HG02943 (cell line): ENCODE measurements at regions not wholly inside any gene's neighbourhood (a gene's known extent, or its start where the extent isn't known, plus 50 kb on each side); places are given as distances from the start of the nearest gene placed in this dataset.
"Not testable (repeated sequence)": the region's sequence is repeated elsewhere in the genome, so short reads cannot be mapped to it uniquely, and the experiment has no call there.

Source experiments
- ATAC-seq: cut with Tn5 transposase; IDR thresholded peaks from one replicate; pipeline ENCODE4 v1.9.1; 2021; ENCODE audit warnings: mild to moderate bottlenecking, low read depth, moderate library complexity; ENCODE audit not compliant: unreplicated experiment

DNA sequence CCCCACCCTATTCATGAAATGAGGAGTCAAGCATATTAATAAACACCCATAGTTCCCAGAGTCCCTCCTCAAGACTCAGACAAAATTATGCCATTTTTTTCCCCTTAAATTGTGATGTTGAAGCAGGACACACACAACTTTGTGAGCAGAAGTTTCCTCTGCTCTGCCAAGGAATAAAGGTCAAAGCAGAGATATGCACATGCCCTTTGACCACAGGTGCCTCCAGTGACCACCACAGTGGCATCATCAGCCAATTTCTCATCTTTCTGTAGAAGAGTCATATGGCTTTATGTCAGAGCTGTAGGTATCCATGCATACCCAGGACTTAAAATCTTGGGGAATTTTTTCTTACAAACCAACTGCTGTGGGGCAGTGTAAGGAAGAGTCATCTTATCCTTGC lies 304.4 kb upstream of the GADL1 start:
- no peak for ATAC-seq

- no peak for ATAC-seq
Measured at GRCh38 chr3:31203960-31204795, 309.7 kb upstream of the GADL1 start.

- not testable (repeated sequence) for ATAC-seq
Measured at GRCh38 chr3:31204796-31205056, 310.3 kb upstream of the GADL1 start.

DNA sequence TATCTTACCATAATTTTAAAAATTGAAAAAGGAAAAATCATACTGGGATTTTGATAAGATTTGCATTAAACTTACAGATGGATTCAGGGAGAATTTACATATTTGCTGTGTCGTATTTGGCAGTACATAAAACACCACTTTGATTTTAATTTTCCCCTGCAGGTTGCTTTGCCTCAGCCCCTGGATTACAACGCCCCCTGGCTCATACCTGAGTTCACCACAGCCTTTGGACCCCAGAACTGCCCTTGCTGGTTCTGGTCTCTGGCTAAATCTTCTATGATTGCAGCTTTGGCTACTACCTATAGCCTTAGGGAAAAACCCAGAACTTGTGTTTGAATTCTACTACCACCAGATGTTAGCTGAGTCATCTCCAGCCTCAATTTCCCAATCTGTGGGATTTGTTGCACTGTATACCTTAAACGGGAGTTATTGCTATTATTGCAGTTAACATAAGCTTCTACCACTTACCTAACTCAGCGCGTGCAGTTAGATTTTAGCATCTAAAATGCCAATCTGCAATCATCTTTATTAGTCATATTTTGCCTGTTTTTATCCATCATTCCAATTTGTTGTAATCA lies 315.7 kb upstream of the GADL1 start:
- ATAC-seq: no peak

GRCh38 chr3:31213869-31214486 lies 318.7 kb upstream of the STT3B start:
- ATAC-seq: peak; percentile 70

DNA sequence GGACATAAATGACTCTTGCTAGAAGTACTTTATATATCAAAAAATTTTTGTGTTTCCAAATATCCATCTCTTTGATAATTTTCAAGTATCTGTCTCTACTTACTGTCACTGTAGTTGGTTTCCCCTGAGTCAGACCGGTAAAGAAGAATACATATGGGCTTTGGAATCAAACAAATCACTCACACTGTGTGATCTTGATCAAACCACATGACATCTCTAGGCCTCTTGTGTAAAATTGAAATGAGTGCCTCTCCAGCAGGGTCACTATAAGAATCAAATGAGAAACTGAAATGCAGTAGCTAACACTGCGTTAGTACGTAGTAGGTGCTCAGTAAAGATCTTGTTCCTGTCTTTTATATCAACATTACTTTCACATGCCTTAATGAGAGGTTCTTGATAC lies 314.6 kb upstream of the STT3B start:
- no peak for ATAC-seq

- ATAC-seq: peak; percentile 67
Measured at GRCh38 chr3:31219131-31219843, 313.4 kb upstream of the STT3B start.

DNA sequence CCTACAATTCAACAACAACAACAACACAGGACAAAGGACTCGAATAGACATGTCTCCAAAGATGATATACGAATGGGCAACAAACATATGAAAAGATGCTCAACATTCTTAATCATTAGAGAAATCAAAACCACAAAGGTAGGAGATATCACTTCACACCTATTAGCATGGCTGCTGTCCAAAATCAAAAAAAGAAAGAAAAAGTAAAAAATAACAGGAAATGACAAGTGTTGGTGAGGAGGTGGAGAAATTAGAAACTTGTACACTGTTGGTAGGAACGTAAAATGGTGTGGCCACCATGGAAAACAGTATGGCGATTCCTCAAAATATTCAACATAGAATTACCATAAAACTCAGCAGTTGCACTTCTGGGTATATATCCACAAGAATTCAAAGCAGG lies 312.3 kb upstream of the STT3B start:
- ATAC-seq: no peak

- ATAC-seq: no peak
Measured at GRCh38 chr3:31223278-31223677, 309.4 kb upstream of the STT3B start.

- ATAC-seq: no peak
Measured at GRCh38 chr3:31224936-31225335, 307.8 kb upstream of the STT3B start.

DNA sequence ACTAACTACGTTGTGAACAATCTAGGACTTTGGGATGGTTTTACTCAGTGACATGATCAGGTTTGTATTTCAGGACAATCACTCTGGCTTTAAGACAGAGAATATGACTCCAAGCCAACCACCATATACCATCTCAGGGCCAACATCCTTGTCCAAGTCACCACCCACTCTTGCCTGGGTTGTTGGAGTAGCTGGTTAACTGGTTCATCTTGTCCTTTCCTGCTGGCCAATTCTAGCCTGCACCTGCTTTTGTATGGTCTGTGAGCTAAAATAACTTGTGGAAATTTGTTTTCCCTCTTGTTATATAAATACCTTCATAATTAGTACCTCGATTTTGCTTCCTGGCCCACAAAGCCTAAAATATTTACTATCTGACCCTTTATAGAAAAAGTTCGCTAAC lies 306.8 kb upstream of the STT3B start:
- no peak for ATAC-seq

DNA sequence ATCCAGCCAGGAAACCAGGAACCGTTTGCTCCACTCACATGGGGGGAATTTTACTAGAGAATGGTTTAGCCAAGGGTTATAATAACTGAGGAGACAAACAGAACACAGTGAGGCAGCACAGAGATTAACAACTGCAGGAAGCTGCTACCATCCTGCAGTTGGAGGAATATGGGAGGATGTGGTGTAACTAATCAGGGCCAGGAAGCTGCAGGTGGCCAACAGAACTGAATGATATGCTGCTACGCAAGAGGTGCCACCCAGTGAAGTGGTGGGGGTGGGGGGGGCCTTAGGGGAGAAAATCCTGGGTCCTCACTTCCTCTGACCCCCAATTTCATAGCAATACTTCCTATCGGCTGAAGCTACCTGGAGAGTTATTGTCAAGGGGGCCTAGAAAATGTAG lies 306.4 kb upstream of the STT3B start:
- no peak for ATAC-seq

DNA sequence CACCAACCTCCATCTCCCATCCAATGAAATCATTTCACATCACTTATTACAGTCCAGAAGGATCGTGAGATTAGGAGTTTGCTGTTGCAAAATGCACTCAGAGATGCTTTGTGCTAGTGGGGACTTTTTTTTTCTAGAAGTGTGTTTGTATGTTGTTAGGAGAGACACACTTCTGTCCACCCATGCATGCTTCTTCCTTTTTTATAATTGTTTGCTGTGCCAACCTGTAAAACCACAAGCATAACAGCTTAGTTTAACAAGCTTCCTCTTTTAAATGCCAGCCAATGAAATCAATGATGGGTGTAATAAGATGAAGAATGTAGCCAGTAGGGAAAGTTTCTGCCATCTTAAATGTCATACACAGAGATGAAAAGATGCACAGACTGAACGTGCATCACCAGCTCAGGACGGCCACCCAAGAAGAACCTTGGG lies 305.6 kb upstream of the STT3B start:
- ATAC-seq: peak; percentile 53

- ATAC-seq: no peak
Measured at GRCh38 chr3:31230425-31231223, 302.1 kb upstream of the STT3B start.

GRCh38 chr3:31232055-31233025 lies 300.4 kb upstream of the STT3B start:
- ATAC-seq: peak; percentile 42

GRCh38 chr3:31234145-31234544 lies 298.6 kb upstream of the STT3B start:
- ATAC-seq: no peak

DNA sequence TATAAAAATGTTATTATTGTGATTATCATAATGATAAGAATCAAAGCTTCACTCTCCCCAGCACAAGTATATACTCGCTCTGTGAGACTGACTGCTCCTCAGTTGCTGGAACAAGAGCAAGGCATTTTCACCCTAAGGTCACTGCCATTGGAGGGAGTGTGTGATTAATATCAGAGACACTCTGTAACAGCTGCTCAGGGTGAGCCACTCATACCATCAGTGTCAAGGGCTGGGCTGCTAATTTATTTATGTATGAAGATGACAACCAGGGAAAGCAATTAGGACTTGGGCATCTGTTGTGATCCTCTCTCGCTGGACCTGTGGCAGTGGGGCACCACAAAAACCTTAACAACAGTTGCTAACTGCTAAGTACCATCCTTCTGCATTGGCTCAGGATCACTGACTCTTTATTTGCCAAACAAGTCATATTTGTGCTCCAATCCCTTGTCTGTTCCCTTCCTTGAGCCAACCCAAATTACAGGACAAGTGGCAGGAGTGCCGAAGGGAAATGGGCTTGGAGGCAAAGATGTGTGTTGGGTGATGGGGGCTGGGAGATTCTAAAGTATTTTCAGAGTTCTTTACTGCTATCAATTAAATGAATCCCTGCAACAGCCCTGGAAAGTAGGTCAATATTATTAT lies 297.5 kb upstream of the STT3B start:
- no peak for ATAC-seq

DNA sequence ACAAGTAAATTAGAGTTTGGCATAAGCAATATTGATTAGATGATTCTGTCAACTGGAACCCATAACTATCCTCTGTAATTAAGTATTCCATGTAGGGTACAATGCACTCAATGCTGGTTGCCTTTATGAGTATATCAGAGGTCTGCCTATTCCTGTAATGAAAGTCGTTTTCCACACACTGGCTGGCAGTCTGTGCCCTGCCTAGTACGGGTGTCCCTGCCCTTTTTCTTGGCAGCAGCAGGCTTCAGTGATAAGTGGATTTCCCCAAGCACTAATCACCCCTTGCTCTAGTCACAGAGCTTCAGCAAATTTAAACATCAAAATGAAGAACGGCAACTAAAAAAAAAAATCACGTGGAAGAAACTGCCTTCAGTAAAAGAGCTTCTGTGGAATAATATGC lies 294.8 kb upstream of the STT3B start:
- no peak for ATAC-seq

DNA sequence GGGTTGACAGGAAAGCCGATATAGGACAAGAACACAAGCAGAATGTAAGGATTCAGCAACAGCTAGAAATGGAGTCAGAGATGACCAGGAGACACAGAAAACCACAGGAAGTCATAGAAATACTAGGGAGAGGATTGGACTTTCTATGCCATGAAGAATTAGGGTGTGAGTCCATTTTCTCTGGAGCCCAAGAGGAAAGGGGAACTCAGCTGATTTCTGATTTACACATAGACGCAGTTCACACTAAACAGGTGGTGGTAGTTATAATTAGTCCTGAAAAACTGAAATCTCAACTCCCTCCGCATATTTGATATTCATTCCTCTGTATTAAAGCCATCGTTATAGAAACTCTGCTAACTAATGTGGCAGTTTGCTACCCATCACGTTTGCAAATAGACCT lies 292.7 kb upstream of the STT3B start:
- ATAC-seq: no peak
